UCSD-AML1 (cell line): ENCODE measurements at regions not wholly inside any gene's neighbourhood (a gene's known extent, or its start where the extent isn't known, plus 50 kb on each side); places are given as distances from the start of the nearest gene placed in this dataset.
"Not testable (repeated sequence)": the region's sequence is repeated elsewhere in the genome, so short reads cannot be mapped to it uniquely, and the experiment has no call there.

Experiments used
- DNase-seq: peaks from one replicate; lab custom pipeline; 2025; ENCODE audit not compliant: unreplicated experiment; lab: John Stamatoyannopoulos, UW

GRCh38 chr15:62495670-62496614 is 330.9 kb upstream of the C2CD4B start:
- no peak for DNase-seq

- DNase-seq = no peak
Measured at GRCh38 chr15:62497356-62497755, 332.3 kb upstream of the C2CD4B start.

- no peak for DNase-seq
Measured at GRCh38 chr15:62498278-62498677, 333.2 kb upstream of the C2CD4B start.

DNA sequence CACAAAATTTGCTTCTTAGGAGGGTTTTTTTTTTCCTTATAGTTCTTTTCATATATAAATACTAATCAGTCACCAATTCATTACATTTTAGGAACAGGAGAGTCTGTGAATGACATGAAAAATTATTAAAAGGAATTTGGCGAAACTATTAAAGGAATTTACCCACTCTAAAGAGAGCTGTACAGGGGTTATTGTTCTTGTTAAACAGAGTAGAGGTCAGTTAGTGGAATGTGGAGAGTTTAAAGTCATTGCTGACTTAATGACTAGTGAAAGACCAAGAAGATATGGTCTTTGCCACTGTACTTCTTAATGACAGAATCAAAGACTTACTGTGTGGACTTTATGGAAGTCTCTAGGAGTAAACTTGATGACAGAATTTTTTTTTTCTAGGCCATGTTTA is 333.6 kb upstream of the C2CD4B start:
- no peak for DNase-seq

GRCh38 chr15:62500325-62500724 is 335.2 kb upstream of the C2CD4B start:
- DNase-seq = no peak

GRCh38 chr15:62502451-62502850 is 337.4 kb upstream of the C2CD4B start:
- no peak for DNase-seq

DNA sequence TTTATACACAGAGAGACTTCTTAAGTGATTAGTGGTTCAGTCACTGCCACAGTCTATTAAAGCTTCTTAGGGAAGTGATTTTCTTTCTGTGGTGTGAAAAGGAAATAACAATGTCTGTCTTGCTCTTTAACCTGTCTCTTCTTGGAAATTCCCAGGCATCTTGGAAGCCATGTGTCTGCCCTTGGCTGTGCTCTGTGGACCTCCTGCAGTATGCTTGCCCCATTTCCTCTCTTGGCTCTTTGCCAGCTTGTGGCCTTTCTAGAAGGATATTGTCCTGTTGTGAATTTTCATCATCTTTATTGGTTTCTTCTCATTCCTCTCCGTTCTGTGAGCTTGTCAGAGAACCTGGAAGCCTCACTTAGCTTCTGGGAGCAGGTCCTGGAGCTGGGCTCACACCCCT is 338.4 kb upstream of the C2CD4B start:
- DNase-seq = no peak

DNA sequence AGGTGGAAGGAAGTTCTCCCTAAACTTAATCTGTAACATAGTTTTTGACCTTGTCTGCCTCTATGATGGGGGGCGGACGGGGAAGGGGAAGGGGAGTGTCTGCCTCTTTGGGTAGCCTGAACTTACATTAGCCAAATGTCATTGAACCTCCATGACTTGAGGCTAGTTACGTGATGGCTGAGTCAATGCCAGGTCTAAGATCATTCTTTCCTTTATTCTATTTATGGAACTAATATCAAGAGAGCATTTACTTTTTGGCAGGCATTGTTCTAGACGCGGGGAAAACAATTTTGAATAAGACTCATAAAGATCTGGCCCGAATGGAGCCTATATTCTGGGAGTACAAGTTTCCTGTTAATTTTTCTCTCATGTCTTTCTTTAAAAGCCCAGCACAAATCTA is 340.7 kb upstream of the C2CD4B start:
- no peak for DNase-seq

- no peak for DNase-seq
Measured at GRCh38 chr15:62506217-62506805, 341.2 kb upstream of the C2CD4B start.

GRCh38 chr15:62509395-62509958 is 344.4 kb upstream of the C2CD4B start:
- no peak for DNase-seq

DNA sequence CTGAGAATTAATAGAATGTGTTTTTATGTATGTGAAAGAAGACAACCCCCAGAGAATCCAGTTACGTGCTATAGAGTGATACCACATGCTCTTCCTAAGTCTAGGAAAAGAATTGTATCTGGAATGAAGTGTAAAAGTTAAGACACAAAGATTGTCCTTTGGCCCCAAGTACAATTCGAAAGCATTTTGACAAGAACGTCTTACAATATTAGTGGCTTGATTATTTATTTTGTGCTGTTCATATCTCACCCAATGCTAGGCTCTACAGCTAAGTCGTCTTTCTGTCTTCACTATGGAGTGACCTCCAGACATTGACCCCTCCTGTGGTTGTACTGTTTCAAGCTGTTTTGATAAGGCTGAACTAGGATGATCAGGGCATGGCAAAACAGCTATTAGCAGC is 345.7 kb upstream of the C2CD4B start:
- DNase-seq = no peak

DNA sequence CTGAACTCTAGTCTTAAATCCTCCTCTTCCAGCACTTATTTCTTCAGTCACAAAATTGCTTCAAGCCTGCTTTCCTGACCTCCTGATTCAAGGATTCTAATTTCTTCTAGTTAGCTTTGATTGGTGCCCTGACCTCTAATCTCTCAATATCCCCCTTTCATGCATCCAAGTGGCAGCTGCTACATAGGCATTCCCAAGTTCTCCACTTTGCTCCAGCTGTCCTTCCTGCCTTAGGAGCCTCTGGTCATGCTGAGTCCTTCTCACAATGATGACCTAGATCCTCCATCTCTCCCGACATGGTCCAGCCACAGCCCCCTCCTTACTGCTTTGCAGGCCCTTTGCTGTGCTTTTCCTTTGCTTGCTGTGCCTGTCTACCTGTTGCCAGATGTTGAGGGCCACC is 347.8 kb upstream of the C2CD4B start:
- no peak for DNase-seq

GRCh38 chr15:62513893-62514292 is 348.8 kb upstream of the C2CD4B start:
- no peak for DNase-seq

DNA sequence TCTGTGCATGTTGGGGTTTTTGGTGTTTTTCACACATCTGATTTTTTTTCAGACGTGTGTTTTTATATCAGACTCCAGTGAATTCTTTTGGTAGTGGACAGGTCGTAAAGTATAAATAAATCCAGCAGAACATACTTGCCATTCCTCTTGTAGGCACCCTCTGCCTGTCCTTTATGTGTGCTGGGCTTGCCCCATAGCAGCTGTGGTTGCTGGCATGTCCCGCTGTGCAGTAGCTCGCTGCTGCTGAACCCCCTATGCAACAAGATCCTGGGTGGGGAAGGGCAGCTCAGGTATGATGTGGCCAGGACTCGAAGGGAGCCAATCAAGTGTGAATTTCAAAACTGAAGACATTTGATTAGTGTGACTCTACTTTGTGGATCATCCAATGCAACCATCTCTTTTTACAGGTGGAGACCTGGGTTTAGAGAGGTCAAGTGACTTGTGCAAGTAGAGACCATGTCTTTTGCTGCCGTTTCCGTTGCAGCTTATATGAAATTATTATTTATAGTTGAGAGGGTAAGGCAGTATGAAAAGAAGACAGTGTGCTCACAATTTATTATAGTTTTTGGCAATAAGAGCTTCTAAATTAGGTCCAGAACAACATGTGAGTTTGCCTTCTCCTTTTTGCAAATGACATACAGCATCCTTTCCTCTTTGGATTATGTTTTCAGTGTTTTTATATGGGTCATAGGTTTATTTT is 350.8 kb upstream of the C2CD4B start:
- DNase-seq = no peak

DNA sequence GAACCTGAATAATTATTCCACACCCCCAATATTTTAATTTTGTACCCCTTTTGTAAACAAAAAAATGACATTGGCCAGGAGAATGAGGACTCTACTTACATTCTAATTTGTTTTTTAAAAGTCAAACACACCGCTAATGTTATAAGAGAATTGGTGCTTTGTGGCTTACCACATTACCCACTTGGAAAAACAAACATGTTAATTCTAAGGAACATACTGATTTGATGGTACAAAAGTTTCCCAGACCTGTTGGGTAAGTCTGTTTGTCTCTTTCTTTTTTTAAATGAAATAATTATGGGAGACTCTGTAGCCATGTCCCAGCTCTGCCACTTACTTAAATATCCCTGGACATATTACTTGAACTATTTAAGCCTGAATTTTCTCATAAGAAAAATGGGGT is 352.5 kb upstream of the C2CD4B start:
- no peak for DNase-seq

DNA sequence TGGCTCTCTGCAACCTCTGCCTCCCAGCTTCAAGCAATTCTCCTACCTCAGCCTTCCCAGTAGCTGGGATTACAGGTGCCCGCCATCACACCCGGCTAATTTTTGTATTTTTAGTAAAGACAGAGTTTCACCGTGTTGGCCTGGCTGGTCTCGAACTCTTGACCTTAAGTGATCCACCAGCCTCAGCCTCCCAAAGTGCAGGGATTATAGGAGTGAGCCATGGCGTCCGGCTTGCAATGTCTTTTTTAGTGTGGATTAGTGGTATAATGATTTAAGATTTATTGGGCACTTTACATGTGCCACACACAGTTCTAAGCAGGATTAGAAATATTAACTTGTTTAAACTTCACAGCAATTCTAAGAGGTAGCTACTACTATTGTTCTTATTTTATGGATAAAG is 353.6 kb upstream of the C2CD4B start:
- not testable (repeated sequence) for DNase-seq

GRCh38 chr15:62519900-62520299 is 354.8 kb upstream of the C2CD4B start:
- no peak for DNase-seq

DNA sequence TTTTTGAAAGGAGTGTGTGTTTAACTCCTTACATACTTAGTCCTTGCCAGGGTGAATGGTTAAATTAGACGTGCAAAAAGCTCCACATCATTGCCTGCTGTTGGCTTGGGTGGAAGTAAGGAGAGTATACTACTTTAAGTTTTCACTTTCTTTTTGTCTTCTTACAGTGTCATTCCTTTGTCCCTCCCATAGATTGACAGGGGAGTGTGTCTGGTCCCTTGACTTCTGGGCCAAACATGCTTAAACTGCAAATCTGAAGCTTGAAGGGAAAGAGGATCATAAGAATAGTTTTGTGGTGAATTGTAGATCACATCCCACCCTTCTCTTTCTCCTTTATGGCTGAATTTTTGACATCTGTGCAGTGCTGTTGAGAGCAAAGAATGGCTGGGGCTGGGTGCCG is 355.8 kb upstream of the C2CD4B start:
- no peak for DNase-seq

- DNase-seq = no peak
Measured at GRCh38 chr15:62521396-62521795, 356.3 kb upstream of the C2CD4B start.

- DNase-seq = no peak
Measured at GRCh38 chr15:62524848-62525247, 359.8 kb upstream of the C2CD4B start.

GRCh38 chr15:62527387-62527786 is 362.3 kb upstream of the C2CD4B start:
- DNase-seq = no peak

- no peak for DNase-seq
Measured at GRCh38 chr15:62528505-62528904, 363.4 kb upstream of the C2CD4B start.
